Stimulated activated CD4-positive, alpha-beta T cell treated with anti-CD3 and anti-CD28 coated beads, Interleukin-2, amount 100 ng/mL, for 48 hours (primary cell): ENCODE measurements at regions not wholly inside any gene's neighbourhood (a gene's known extent, or its start where the extent isn't known, plus 50 kb on each side); places are given as distances from the start of the nearest gene placed in this dataset.

Experiments
- DNase-seq, 2 donors: peaks; one replicate each; pipeline ENCODE4 v3.0.0-alpha.2; 2020

- no peak for DNase-seq
Observed at GRCh38 chr17:72430611-72431432, 310.0 kb downstream of the SOX9 start.

- no peak for DNase-seq
Observed at GRCh38 chr17:72432143-72432621, 311.4 kb downstream of the SOX9 start.

GRCh38 chr17:72432881-72433280 lies 312.1 kb downstream of the SOX9 start:
- DNase-seq: no peak

GRCh38 chr17:72433797-72434196 lies 313.0 kb downstream of the SOX9 start:
- no peak for DNase-seq

- no peak for DNase-seq
Observed at GRCh38 chr17:72434581-72434980, 313.8 kb downstream of the SOX9 start.

- DNase-seq: no peak
Observed at GRCh38 chr17:72434991-72435618, 314.3 kb downstream of the SOX9 start.

GRCh38 chr17:72438783-72439182 lies 318.0 kb downstream of the SOX9 start:
- no peak for DNase-seq

GRCh38 chr17:72439893-72440502 lies 319.2 kb downstream of the SOX9 start:
- no peak for DNase-seq

GRCh38 chr17:72440961-72441360 lies 320.1 kb downstream of the SOX9 start:
- no peak for DNase-seq

- no peak for DNase-seq
Observed at GRCh38 chr17:72441909-72442308, 321.1 kb downstream of the SOX9 start.

- DNase-seq: no peak
Observed at GRCh38 chr17:72444517-72445054, 323.8 kb downstream of the SOX9 start.

- no peak for DNase-seq
Observed at GRCh38 chr17:72445055-72445991, 324.5 kb downstream of the SOX9 start.

- no peak for DNase-seq
Observed at GRCh38 chr17:72446118-72446517, 325.3 kb downstream of the SOX9 start.

GRCh38 chr17:72446525-72447250 lies 325.9 kb downstream of the SOX9 start:
- no peak for DNase-seq

GRCh38 chr17:72447251-72447640 lies 326.4 kb downstream of the SOX9 start:
- DNase-seq: no peak

GRCh38 chr17:72448019-72448418 lies 327.2 kb downstream of the SOX9 start:
- no peak for DNase-seq

- no peak for DNase-seq
Observed at GRCh38 chr17:72452286-72453173, 331.7 kb downstream of the SOX9 start.

GRCh38 chr17:72454342-72454741 lies 333.5 kb downstream of the SOX9 start:
- no peak for DNase-seq

- no peak for DNase-seq
Observed at GRCh38 chr17:72455562-72455961, 334.7 kb downstream of the SOX9 start.

GRCh38 chr17:72456075-72456474 lies 335.3 kb downstream of the SOX9 start:
- DNase-seq: no peak

GRCh38 chr17:72457712-72458111 lies 336.9 kb downstream of the SOX9 start:
- DNase-seq: no peak
